Endothelial cell of umbilical vein (primary cell): ENCODE measurements at regions not wholly inside any gene's neighbourhood (a gene's known extent, or its start where the extent isn't known, plus 50 kb on each side); places are given as distances from the start of the nearest gene placed in this dataset.

Experiments
- BruUV-seq: library from RNA; stranded (reverse); fragments of 400-500 nt; replicated peaks from 2 replicates; lab custom pipeline; 2021; lab: Mats Ljungman, UMichigan
- CTCF ChIA-PET: fragments of 300-600, 350-600 bp; sonication (Branson Sonifier 250); formaldehyde crosslinking; loops from one replicate; lab custom pipeline; 2021; ENCODE audit warnings: antibody characterized with exemption, inconsistent platforms; lab: Charles Lee
- POLR2A ChIA-PET: fragments of 300-600, 350-600 bp; sonication (Branson Sonifier 250); formaldehyde crosslinking; loops from one replicate; lab custom pipeline; 2021; ENCODE audit warnings: antibody characterized with exemption, inconsistent platforms; lab: Charles Lee
- DNase-seq: peaks from one replicate; pipeline ENCODE4 v3.0.0-alpha.2; 2011; ENCODE audit warnings: low read depth, low spot score
- FAIRE-seq: peaks from 2 replicates; lab custom pipeline; 2011; peaks lifted over from hg19 to GRCh38; lab: Jason Lieb, UNC
- H2AFZ ChIP-seq: 2 replicates; pipeline ENCODE4 v1.6.0; 2012; ENCODE audit warnings: low read depth, low read length, control low read depth, inconsistent platforms
- H3K27ac ChIP-seq: 2 replicates; pipeline ENCODE4 v1.5.1; 2011; ENCODE audit warnings: low read depth, mild to moderate bottlenecking, control low read depth, low read length, moderate library complexity; ENCODE audit not compliant: insufficient read depth
- H3K27me3 ChIP-seq, 2 experiments: 2 replicates each; pipeline versions ENCODE4 v1.6.0 to v1.6.1; 2011; ENCODE audit warnings: low read length in 2 of 2, mixed read lengths in 1 of 2; ENCODE audit not compliant: control insufficient read depth in 2 of 2, insufficient read depth in 2 of 2
- H3K36me3 ChIP-seq, 2 experiments: 2 replicates in 1 of 2; 3 replicates in 1 of 2; pipeline ENCODE4 v1.5.1; 2011; ENCODE audit warnings: low read length in 2 of 2, mild to moderate bottlenecking in 1 of 2, moderate library complexity in 1 of 2; ENCODE audit not compliant: control insufficient read depth in 2 of 2, insufficient read depth in 2 of 2; ENCODE audit errors: extremely low read depth in 1 of 2
- H3K4me1 ChIP-seq: 3 replicates; pipeline ENCODE4 v1.5.1; 2011; ENCODE audit warnings: mild to moderate bottlenecking, low read length; ENCODE audit not compliant: control insufficient read depth, insufficient read depth; ENCODE audit errors: extremely low read depth
- H3K4me2 ChIP-seq: 2 replicates; pipeline ENCODE4 v1.6.1; 2011; ENCODE audit warnings: low read length, control low read depth, mixed read lengths; ENCODE audit not compliant: insufficient read depth
- H3K4me3 ChIP-seq, 3 experiments: fragments of 200-600 bp in 1 of 3; sonication (generic), shearing (Covaris generic) in 1 of 3; replicated peaks in 1 of 3; 2 replicates each; pipeline ENCODE4 v1.5.1; 2011 to 2016; ENCODE audit warnings: control low read depth in 3 of 3, low read length in 3 of 3, mild to moderate bottlenecking in 2 of 3, inconsistent platforms in 1 of 3, low read depth in 1 of 3, moderate library complexity in 1 of 3; ENCODE audit not compliant: insufficient read depth in 1 of 3
- H3K79me2 ChIP-seq: 2 replicates; pipeline ENCODE4 v1.6.0; 2012; ENCODE audit warnings: low read length, inconsistent platforms; ENCODE audit not compliant: control insufficient read depth, insufficient read depth
- H3K9ac ChIP-seq: replicated peaks from 2 replicates; pipeline ENCODE3; 2011; ENCODE audit warnings: low read length, control low read depth; ENCODE audit not compliant: insufficient read depth; ENCODE audit errors: extremely low read depth
- H3K9me1 ChIP-seq: replicated peaks from 3 replicates; pipeline ENCODE4 v1.6.0; 2011; ENCODE audit warnings: mild to moderate bottlenecking, low read length; ENCODE audit not compliant: control insufficient read depth, insufficient read depth; ENCODE audit errors: extremely low read depth
- H3K9me3 ChIP-seq: replicated peaks from 2 replicates; pipeline ENCODE4 v1.5.1; 2012; ENCODE audit warnings: low read length, inconsistent platforms; ENCODE audit not compliant: control insufficient read depth, insufficient read depth
- H4K20me1 ChIP-seq: replicated peaks from 2 replicates; pipeline ENCODE3; 2011; ENCODE audit warnings: mild to moderate bottlenecking, low read length; ENCODE audit not compliant: control insufficient read depth, insufficient read depth; ENCODE audit errors: extremely low read depth
- EZH2 ChIP-seq: IDR thresholded peaks from 2 replicates; pipeline ENCODE4 v1.6.1; 2012; ENCODE audit warnings: borderline replicate concordance, low read depth, mild to moderate bottlenecking, moderate library complexity, low read length, inconsistent platforms; ENCODE audit not compliant: severe bottlenecking
- FOS ChIP-seq: IDR thresholded peaks from 2 replicates; pipeline ENCODE4 v1.6.1; 2011; ENCODE audit warnings: mild to moderate bottlenecking, low read length, moderate library complexity, borderline replicate concordance; ENCODE audit not compliant: insufficient read depth
- GATA2 ChIP-seq: IDR thresholded peaks from 2 replicates; pipeline ENCODE4 v1.7.0; 2011; ENCODE audit warnings: low read depth, mild to moderate bottlenecking, moderate library complexity, mixed read lengths, low read length; ENCODE audit not compliant: insufficient read length, insufficient read depth
- JUN ChIP-seq: IDR thresholded peaks from 2 replicates; pipeline ENCODE4 v1.6.1; 2011; ENCODE audit warnings: borderline replicate concordance, low read depth; ENCODE audit not compliant: insufficient read length, insufficient read depth
- MYC ChIP-seq: IDR thresholded peaks from one replicate; pipeline ENCODE4 v1.6.1; 2011; ENCODE audit warnings: mild to moderate bottlenecking, low read depth, low read length
- POLR2A ChIP-seq: IDR thresholded peaks from 2 replicates; pipeline ENCODE4 v1.6.1; 2012; ENCODE audit warnings: low read depth, mild to moderate bottlenecking, control low read depth, low read length
- POLR2AphosphoS5 ChIP-seq: IDR thresholded peaks from 2 replicates; pipeline ENCODE4 v1.6.1; 2012; ENCODE audit warnings: low read depth, mild to moderate bottlenecking, control low read depth, low read length, moderate library complexity; ENCODE audit not compliant: insufficient read depth
- dilution Hi-C: fragments of 300-500 bp; cut with MboI; formaldehyde crosslinking; loops from one replicate; pipeline ENCODE4 v1.15.0; 2019; ENCODE audit warnings: low sequenced_read_pairs; ENCODE audit not compliant: extremely low pct_ligation_motif_present
- intact Hi-C: fragments of 100-400 bp; cut with micrococcal nuclease; formaldehyde crosslinking; loops from one replicate; pipeline ENCODE4 v1.10.0; 2022
- TF ChIP-seq, protein P1 (sequence below): IDR thresholded peaks from 2 replicates; pipeline ENCODE4 v1.6.1; 2011; ENCODE audit not compliant: insufficient read depth, insufficient read length
- TF ChIP-seq, protein P2 (sequence below), 2 donors: IDR thresholded peaks; 1 replicate in 1 of 2; 2 replicates in 1 of 2; pipeline ENCODE4 v1.5.1; 2011; ENCODE audit warnings: low read length in 2 of 2, mild to moderate bottlenecking in 2 of 2, moderate library complexity in 2 of 2, control low read depth in 1 of 2, inconsistent platforms in 1 of 2, low read depth in 1 of 2; ENCODE audit not compliant: insufficient read depth in 1 of 2; ENCODE audit errors: extremely low read depth in 1 of 2

DNA sequence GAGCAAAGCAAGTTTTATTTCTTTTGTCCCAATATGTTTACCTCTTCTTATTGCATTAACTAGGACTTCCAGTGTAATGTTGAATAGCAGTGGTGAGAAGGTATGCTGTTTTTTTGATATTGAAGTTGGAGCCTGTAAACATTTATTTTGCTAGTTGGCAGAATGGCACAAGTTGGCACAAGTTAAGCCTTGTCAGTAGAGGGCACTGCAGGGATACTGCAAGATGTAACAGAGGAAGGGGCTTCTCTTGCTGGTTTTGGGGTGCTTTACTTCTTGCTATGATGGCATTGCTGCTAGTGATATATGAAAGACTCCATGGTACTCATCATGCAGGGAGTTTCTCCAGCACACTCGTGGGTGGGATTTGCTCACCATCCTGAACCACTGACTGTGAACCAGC, 327.3 kb upstream of the ARX start:
- ChIA-PET CTCF (no interaction called here), POLR2A (no interaction called here)
- Histone ChIP-seq H3K9ac (no peak overlapping the region), H3K9me1 (no peaks in the 10 kb centered on the region), H3K4me3 (no peak overlapping the region), H3K9me3 (no peaks in the 10 kb centered on the region), H3K4me1 (no peaks in the 10 kb centered on the region), H3K27me3 (no peaks in the 10 kb centered on the region), H3K4me2 (no peak overlapping the region), H3K36me3 (no peaks in the 10 kb centered on the region), H3K27ac (no peak overlapping the region), H2AFZ (no peak overlapping the region), H3K79me2 (no peaks in the 10 kb centered on the region), H4K20me1 (no peaks in the 10 kb centered on the region)
- no peak for FAIRE-seq
- TF ChIP-seq POLR2AphosphoS5, result no peak
- TF ChIP-seq GATA2, result no peak
- no peak for TF ChIP-seq JUN
- no peak for TF ChIP-seq MYC
- no peak for TF ChIP-seq POLR2A
- TF ChIP-seq, protein P1, sequence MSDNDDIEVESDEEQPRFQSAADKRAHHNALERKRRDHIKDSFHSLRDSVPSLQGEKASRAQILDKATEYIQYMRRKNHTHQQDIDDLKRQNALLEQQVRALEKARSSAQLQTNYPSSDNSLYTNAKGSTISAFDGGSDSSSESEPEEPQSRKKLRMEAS, result no peak
- TF ChIP-seq, protein P2, sequence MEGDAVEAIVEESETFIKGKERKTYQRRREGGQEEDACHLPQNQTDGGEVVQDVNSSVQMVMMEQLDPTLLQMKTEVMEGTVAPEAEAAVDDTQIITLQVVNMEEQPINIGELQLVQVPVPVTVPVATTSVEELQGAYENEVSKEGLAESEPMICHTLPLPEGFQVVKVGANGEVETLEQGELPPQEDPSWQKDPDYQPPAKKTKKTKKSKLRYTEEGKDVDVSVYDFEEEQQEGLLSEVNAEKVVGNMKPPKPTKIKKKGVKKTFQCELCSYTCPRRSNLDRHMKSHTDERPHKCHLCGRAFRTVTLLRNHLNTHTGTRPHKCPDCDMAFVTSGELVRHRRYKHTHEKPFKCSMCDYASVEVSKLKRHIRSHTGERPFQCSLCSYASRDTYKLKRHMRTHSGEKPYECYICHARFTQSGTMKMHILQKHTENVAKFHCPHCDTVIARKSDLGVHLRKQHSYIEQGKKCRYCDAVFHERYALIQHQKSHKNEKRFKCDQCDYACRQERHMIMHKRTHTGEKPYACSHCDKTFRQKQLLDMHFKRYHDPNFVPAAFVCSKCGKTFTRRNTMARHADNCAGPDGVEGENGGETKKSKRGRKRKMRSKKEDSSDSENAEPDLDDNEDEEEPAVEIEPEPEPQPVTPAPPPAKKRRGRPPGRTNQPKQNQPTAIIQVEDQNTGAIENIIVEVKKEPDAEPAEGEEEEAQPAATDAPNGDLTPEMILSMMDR (IDR thresholded peaks at IDR 0.05; ENCODE audit: extremely low read depth in 1 of 2, insufficient read depth in 1 of 2, low read depth in 1 of 2, low read length in 2 of 2), result no peak
- TF ChIP-seq FOS, result no peak
- TF ChIP-seq EZH2, result no peak
- BruUV-seq, result no TSS peak
- intact Hi-C loops, result no loop called here
- no peak for DNase-seq
- dilution Hi-C loops, result no loop called here
